ENCODE measurements at regions not wholly inside any gene's neighbourhood (a gene's known extent, or its start where the extent isn't known, plus 50 kb on each side); places are given as distances from the start of the nearest gene placed in this dataset.

GRCh38 chr9:109910671-109911518 is 130.9 kb downstream of the PALM2AKAP2 start:
- peak overlapping the region; percentile 50 for H3K4me2 ChIP-seq (ENCODE audit: low read depth, low read length)
- TF ChIP-seq RFX5 (IDR thresholded peaks at IDR 0.05; ENCODE audit: low read depth, low read length) (no peak), BHLHE40 (IDR thresholded peaks at IDR 0.05; ENCODE audit: low read depth, low read length) (0 out of 2 replicates have a peak, but pooled peaks have one; percentile 22), FOS (IDR thresholded peaks at IDR 0.05; ENCODE audit: low read depth, low read length) (0 out of 2 replicates have a peak, but pooled peaks have one; percentile 52), POLR2A (IDR thresholded peaks at IDR 0.05; ENCODE audit: low read depth, low read length) (peak; percentile 40; the same call in 1 of the 2 replicates), CEBPB (IDR thresholded peaks at IDR 0.05; ENCODE audit: low read depth, low read length) (no peak), USF2 (IDR thresholded peaks at IDR 0.05; ENCODE audit: low read depth, low read length) (peak; percentile 52; the same call in 1 of the 2 replicates), CHD1 (IDR thresholded peaks at IDR 0.05; ENCODE audit: low read depth, low read length) (no peak), MAZ (IDR thresholded peaks at IDR 0.05; ENCODE audit: borderline replicate concordance, low read depth, low read length) (no peak; the same call in 1 of the 2 replicates), RCOR1 (IDR thresholded peaks at IDR 0.05; ENCODE audit: insufficient replicate concordance, low read length) (no peak)
- H2AFZ ChIP-seq (replicated peaks; ENCODE audit: low read length, poor library complexity) = no peak overlapping the region
- H3K23ac ChIP-seq (ENCODE audit: low read depth, low read length) = peak overlapping the region; percentile 57
- H3K4me1 ChIP-seq (ENCODE audit: control insufficient read depth, insufficient read depth, low read length) = peaks cover 36% of the 10 kb centered on the region
- H3K4me3 ChIP-seq (ENCODE audit: insufficient read depth, low read depth, low read length) = no peak overlapping the region
- H3K9me1 ChIP-seq (ENCODE audit: insufficient read depth, low read length) = peaks cover 52% of the 10 kb centered on the region
- POLR2A ChIA-PET (ENCODE audit: unreplicated experiment) = interaction anchor here (0.6 kb wide), 1 partner anchor 222 kb away, joined by 4 read pairs; no protein-coding TSS in a partner anchor
- no peaks in the 10 kb centered on the region for H3K27me3 ChIP-seq (ENCODE audit: control insufficient read depth, insufficient read depth, low read length)
- peak overlapping the region; percentile 92 for H2BK15ac ChIP-seq (ENCODE audit: low read depth, low read length)
- H2BK120ac ChIP-seq (ENCODE audit: low read depth, low read length) = peak overlapping the region; percentile 78
- H2BK5ac ChIP-seq (ENCODE audit: low read depth, low read length, poor library complexity, severe bottlenecking) = peak overlapping the region; percentile 91
- H2BK20ac ChIP-seq (ENCODE audit: low read depth, low read length) = peak overlapping the region; percentile 63
- peak overlapping the region; percentile 94 for H2AK5ac ChIP-seq (ENCODE audit: low read depth, low read length)
- peak overlapping the region; percentile 91 for H3K27ac ChIP-seq (ENCODE audit: insufficient read depth, low read length)
- H4K20me1 ChIP-seq (ENCODE audit: insufficient read depth, low read length) = peaks cover 10% of the 10 kb centered on the region; the same call in 1 of the 2 replicates
- ATAC-seq (ENCODE audit: low read depth) (0 out of 2 replicates have a peak, but pooled peaks have one; percentile 9), DNase-seq (peak; percentile 88)
- no TSS peak for BruUV-seq (replicated peaks)
- WGBS, 2 experiments (ENCODE audit: extremely low coverage in 2 of 2, insufficient read length in 1 of 2) = 68% methylated on average over 4 of the region's 5 CpGs; no CpG with 5 or more reads in 1 of the 2 experiments
- H4K91ac ChIP-seq (ENCODE audit: insufficient read depth, low read depth, low read length) = peak overlapping the region; percentile 91
- H3K14ac ChIP-seq (replicated peaks; ENCODE audit: low read depth, low read length) = peak overlapping the region; percentile 93
- H4K8ac ChIP-seq (ENCODE audit: low read depth in 2 of 2, low read length in 2 of 2) = peak overlapping the region; percentile 88 to 91
- peak overlapping the region; percentile 89 for H4K5ac ChIP-seq (ENCODE audit: low read depth, low read length)
- H2AK9ac ChIP-seq (replicated peaks; ENCODE audit: low read depth, low read length, poor library complexity) = peak overlapping the region; percentile 57
- peak overlapping the region; percentile 91 for H3K18ac ChIP-seq (ENCODE audit: low read depth, low read length)
- H3K36me3 ChIP-seq (ENCODE audit: control insufficient read depth, insufficient read depth, low read length) = no peaks in the 10 kb centered on the region
- in situ Hi-C loops (cut with MboI; ENCODE audit: low sequenced_read_pairs) = loop anchor here (5.0 kb wide), 1 partner anchor 141 kb away; no protein-coding TSS in a partner anchor
- H3K79me1 ChIP-seq (ENCODE audit: low read depth in 1 of 2, low read length in 2 of 2) = peaks cover 31 to 70% of the 10 kb centered on the region in 2 experiments
- peak overlapping the region; percentile 59 for H3K56ac ChIP-seq (ENCODE audit: extremely low read depth, insufficient read depth, low read length)
- no peaks in the 10 kb centered on the region for H3K9me3 ChIP-seq (ENCODE audit: control insufficient read depth, insufficient read depth, low read length)
- CTCF ChIA-PET = interaction anchor here (0.6 to 1.7 kb wide), 2 partner anchors 123 to 287 kb away, joined by 3 to 4 read pairs; no protein-coding TSS in a partner anchor
- peak overlapping the region; percentile 48; the same call in 1 of the 2 replicates for H3K9ac ChIP-seq (ENCODE audit: low read depth, low read length)
- H3K4ac ChIP-seq (ENCODE audit: low read depth, low read length) = peak overlapping the region; percentile 96
- intact Hi-C loops (cut with micrococcal nuclease) = no loop called here
- dilution Hi-C loops (cut with HindIII; ENCODE audit: low sequenced_read_pairs, unreplicated experiment) = no loop called here

Data from IMR-90 (cell line).